A549 (cell line): ENCODE measurements at regions not wholly inside any gene's neighbourhood (a gene's known extent, or its start where the extent isn't known, plus 50 kb on each side); places are given as distances from the start of the nearest gene placed in this dataset.

Experiments used
- EP300 ChIP-seq, 2 experiments: fragments of >200 bp; sonication (Bioruptor Twin); formaldehyde crosslinking; IDR thresholded peaks; 2 replicates in 1 of 2; 3 replicates in 1 of 2; pipeline ENCODE4 v1.6.1; 2016 to 2017
- HDAC2 ChIP-seq: fragments of 200-600 bp; sonication (generic); IDR thresholded peaks from 2 replicates; pipeline ENCODE4 v1.6.1; 2016
- KDM1A ChIP-seq: fragments of 200-600 bp; sonication (generic); IDR thresholded peaks from 2 replicates; pipeline ENCODE4 v1.6.1; 2016; ENCODE audit warnings: low read depth, mild to moderate bottlenecking
- MYC ChIP-seq: IDR thresholded peaks from 2 replicates; pipeline ENCODE4 v1.6.1; 2012; ENCODE audit warnings: mild to moderate bottlenecking, inconsistent platforms, low read length, improper control_type of control experiment, borderline replicate concordance
- NPAS2 ChIP-seq: fragments of 250-450 bp; sonication (Bioruptor Pico); IDR thresholded peaks from 2 replicates; pipeline ENCODE4 v1.8.0; 2022; ENCODE audit warnings: mild to moderate bottlenecking, moderate library complexity, borderline replicate concordance
- POLR2A ChIP-seq: IDR thresholded peaks from 2 replicates; pipeline ENCODE4 v1.6.1; 2012; ENCODE audit warnings: mild to moderate bottlenecking, low read length
- RAD21 ChIP-seq, 2 experiments: fragments of >200 bp in 1 of 2; sonication (Bioruptor Twin) in 1 of 2; formaldehyde crosslinking in 1 of 2; IDR thresholded peaks in 1 of 2; conservative IDR thresholded peaks in 1 of 2; 2 replicates in 1 of 2; 3 replicates in 1 of 2; pipeline ENCODE4 v1.6.1; 2012 to 2018; ENCODE audit warnings: inconsistent platforms in 1 of 2
- RARB ChIP-seq: fragments of 250-450 bp; sonication (Bioruptor Pico); IDR thresholded peaks from 2 replicates; pipeline ENCODE4 v1.8.0; 2021; ENCODE audit warnings: mild to moderate bottlenecking, moderate library complexity
- SMC3 ChIP-seq: fragments of >200 bp; sonication (Bioruptor Twin); formaldehyde crosslinking; IDR thresholded peaks from 3 replicates; pipeline ENCODE4 v1.6.1; 2018; ENCODE audit warnings: inconsistent platforms
- SREBF2 ChIP-seq: fragments of 450-650 bp; IDR thresholded peaks from 2 replicates; pipeline ENCODE4 v1.6.1; 2014; ENCODE audit warnings: mild to moderate bottlenecking, moderate library complexity
- TF ChIP-seq, protein P1 (sequence below): IDR thresholded peaks from 2 replicates; pipeline ENCODE4 v1.6.1; 2012
- TF ChIP-seq, protein P2 (sequence below): fragments of >200 bp; sonication (Bioruptor Twin); formaldehyde crosslinking; IDR thresholded peaks from 3 replicates; pipeline ENCODE4 v1.5.1; 2016
- TF ChIP-seq, protein P3 (sequence below): fragments of 200-600 bp; sonication (generic); IDR thresholded peaks from 2 replicates; pipeline ENCODE4 v1.6.1; 2016; ENCODE audit warnings: antibody characterized with exemption, mild to moderate bottlenecking, moderate library complexity

GRCh38 chr6:168376120-168376519 lies 56.5 kb upstream of the DACT2 start:
- TF ChIP-seq RARB (CRISPR knock-in tag) (no peak), POLR2A (no peak), RAD21 (conservative IDR thresholded peaks at IDR 0.05 in 1 of 2, IDR thresholded peaks at IDR 0.05 in 1 of 2) (no peak), MYC (no peak), EP300 (IDR thresholded peaks at IDR 0.05) (no peak), KDM1A (no peak), NPAS2 (CRISPR knock-in tag) (no peak), HDAC2 (no peak), SMC3 (no peak), SREBF2 (no peak)
- TF ChIP-seq, protein P1, sequence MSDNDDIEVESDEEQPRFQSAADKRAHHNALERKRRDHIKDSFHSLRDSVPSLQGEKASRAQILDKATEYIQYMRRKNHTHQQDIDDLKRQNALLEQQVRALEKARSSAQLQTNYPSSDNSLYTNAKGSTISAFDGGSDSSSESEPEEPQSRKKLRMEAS, result no peak
- TF ChIP-seq, protein P2, sequence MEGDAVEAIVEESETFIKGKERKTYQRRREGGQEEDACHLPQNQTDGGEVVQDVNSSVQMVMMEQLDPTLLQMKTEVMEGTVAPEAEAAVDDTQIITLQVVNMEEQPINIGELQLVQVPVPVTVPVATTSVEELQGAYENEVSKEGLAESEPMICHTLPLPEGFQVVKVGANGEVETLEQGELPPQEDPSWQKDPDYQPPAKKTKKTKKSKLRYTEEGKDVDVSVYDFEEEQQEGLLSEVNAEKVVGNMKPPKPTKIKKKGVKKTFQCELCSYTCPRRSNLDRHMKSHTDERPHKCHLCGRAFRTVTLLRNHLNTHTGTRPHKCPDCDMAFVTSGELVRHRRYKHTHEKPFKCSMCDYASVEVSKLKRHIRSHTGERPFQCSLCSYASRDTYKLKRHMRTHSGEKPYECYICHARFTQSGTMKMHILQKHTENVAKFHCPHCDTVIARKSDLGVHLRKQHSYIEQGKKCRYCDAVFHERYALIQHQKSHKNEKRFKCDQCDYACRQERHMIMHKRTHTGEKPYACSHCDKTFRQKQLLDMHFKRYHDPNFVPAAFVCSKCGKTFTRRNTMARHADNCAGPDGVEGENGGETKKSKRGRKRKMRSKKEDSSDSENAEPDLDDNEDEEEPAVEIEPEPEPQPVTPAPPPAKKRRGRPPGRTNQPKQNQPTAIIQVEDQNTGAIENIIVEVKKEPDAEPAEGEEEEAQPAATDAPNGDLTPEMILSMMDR, result no peak
- TF ChIP-seq, protein P3, sequence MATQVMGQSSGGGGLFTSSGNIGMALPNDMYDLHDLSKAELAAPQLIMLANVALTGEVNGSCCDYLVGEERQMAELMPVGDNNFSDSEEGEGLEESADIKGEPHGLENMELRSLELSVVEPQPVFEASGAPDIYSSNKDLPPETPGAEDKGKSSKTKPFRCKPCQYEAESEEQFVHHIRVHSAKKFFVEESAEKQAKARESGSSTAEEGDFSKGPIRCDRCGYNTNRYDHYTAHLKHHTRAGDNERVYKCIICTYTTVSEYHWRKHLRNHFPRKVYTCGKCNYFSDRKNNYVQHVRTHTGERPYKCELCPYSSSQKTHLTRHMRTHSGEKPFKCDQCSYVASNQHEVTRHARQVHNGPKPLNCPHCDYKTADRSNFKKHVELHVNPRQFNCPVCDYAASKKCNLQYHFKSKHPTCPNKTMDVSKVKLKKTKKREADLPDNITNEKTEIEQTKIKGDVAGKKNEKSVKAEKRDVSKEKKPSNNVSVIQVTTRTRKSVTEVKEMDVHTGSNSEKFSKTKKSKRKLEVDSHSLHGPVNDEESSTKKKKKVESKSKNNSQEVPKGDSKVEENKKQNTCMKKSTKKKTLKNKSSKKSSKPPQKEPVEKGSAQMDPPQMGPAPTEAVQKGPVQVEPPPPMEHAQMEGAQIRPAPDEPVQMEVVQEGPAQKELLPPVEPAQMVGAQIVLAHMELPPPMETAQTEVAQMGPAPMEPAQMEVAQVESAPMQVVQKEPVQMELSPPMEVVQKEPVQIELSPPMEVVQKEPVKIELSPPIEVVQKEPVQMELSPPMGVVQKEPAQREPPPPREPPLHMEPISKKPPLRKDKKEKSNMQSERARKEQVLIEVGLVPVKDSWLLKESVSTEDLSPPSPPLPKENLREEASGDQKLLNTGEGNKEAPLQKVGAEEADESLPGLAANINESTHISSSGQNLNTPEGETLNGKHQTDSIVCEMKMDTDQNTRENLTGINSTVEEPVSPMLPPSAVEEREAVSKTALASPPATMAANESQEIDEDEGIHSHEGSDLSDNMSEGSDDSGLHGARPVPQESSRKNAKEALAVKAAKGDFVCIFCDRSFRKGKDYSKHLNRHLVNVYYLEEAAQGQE, result no peak
